Astrocyte of the cerebellum (primary cell): ENCODE measurements at regions not wholly inside any gene's neighbourhood (a gene's known extent, or its start where the extent isn't known, plus 50 kb on each side); places are given as distances from the start of the nearest gene placed in this dataset.
A peak's percentile ranks its signal among the peaks of the same experiment; 100 is the strongest.

ENCODE experiments used
- DNase-seq: peaks from one replicate; pipeline ENCODE4 v3.0.0-alpha.2; 2011; ENCODE audit warnings: low read depth
- H3K4me3 ChIP-seq: 2 replicates; pipeline ENCODE4 v1.5.1; 2011; ENCODE audit warnings: mild to moderate bottlenecking, low read depth, low read length, moderate library complexity
- in situ Hi-C: cut with HindIII; loops from 2 replicates; pipeline ENCODE4 v1.10.0; 2017; ENCODE audit warnings: low sequenced_read_pairs
- TF ChIP-seq, protein P1 (sequence below): IDR thresholded peaks from 2 replicates; pipeline ENCODE4 v1.5.1; 2012; ENCODE audit warnings: low read length, low read depth, moderate library complexity, mild to moderate bottlenecking; ENCODE audit errors: missing control alignments

DNA sequence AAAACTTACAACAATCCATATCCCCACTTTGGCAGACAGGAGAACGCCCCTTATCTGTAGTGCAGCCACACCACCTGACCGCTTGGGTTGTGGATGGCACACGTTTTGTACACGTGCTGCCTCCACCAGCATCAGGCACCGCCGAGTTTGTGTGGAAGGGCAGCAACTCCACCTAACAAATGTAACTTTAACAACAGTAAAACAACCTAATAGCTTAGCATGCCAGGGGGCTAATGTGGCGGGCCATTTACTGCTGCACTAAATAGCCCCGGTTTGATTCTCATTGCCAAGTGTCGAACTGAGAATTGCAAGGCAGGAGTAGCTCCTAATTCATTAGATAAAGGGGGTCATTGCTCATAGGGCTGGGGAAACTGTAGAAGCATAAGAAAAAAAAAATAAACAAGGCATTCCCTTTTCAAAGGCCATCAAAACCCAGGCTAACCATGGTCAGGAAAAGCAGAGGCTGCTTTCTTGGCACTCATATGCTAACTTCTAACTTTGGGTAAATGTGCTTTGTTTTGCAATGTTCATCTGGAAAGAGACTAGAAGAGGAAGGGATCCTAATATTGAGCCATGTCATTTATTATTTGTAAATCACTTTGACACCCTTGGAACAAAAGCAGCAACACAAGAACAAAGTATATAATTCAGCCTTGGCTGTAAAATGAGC is 279.7 kb upstream of the SOX5 start:
- in situ Hi-C loops: no loop called here
- TF ChIP-seq, protein P1, sequence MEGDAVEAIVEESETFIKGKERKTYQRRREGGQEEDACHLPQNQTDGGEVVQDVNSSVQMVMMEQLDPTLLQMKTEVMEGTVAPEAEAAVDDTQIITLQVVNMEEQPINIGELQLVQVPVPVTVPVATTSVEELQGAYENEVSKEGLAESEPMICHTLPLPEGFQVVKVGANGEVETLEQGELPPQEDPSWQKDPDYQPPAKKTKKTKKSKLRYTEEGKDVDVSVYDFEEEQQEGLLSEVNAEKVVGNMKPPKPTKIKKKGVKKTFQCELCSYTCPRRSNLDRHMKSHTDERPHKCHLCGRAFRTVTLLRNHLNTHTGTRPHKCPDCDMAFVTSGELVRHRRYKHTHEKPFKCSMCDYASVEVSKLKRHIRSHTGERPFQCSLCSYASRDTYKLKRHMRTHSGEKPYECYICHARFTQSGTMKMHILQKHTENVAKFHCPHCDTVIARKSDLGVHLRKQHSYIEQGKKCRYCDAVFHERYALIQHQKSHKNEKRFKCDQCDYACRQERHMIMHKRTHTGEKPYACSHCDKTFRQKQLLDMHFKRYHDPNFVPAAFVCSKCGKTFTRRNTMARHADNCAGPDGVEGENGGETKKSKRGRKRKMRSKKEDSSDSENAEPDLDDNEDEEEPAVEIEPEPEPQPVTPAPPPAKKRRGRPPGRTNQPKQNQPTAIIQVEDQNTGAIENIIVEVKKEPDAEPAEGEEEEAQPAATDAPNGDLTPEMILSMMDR: no peak
- DNase-seq: no peak
- H3K4me3 ChIP-seq: no peak overlapping the region

DNA sequence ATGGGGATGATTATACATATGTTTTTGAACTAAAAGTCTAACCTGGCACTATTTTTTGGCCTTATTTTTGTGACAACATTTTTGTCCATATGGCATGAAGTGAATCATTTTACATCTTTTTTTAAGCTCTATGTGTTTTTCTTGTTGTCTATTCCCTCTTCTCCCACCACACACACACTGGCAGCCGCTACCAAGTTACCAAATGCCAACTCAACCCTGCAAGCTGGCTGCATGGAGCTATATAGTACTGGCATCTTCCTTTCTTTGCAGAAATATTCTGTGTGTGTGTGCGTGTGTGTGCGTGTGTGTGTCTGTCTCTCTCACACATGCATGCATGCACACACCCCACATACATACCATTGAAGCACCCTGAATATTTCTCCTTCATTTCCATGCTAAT is 278.9 kb upstream of the SOX5 start:
- no peak overlapping the region for H3K4me3 ChIP-seq
- DNase-seq: no peak
- in situ Hi-C loops: no loop called here
- TF ChIP-seq, protein P1: no peak

DNA sequence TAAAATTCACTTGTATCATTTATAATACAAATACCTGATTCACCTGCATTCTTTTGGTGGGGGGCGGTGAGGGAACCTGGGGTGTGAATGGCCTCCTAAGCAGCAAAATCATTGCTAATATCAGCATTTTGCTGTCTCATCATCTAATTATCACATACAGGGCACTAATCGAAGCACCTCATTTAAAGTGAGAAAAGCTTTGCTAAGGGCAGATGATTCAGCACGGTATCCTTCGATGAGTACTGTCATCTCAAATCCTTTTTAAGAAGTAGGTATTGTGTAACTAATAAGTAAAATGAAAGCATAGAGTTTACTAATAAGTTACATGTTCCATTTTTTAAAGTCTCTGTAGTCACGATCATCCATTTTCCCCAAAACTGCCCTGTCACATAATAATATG is 278.1 kb upstream of the SOX5 start:
- no peak overlapping the region for H3K4me3 ChIP-seq
- TF ChIP-seq, protein P1: no peak
- DNase-seq: no peak
- in situ Hi-C loops: no loop called here

DNA sequence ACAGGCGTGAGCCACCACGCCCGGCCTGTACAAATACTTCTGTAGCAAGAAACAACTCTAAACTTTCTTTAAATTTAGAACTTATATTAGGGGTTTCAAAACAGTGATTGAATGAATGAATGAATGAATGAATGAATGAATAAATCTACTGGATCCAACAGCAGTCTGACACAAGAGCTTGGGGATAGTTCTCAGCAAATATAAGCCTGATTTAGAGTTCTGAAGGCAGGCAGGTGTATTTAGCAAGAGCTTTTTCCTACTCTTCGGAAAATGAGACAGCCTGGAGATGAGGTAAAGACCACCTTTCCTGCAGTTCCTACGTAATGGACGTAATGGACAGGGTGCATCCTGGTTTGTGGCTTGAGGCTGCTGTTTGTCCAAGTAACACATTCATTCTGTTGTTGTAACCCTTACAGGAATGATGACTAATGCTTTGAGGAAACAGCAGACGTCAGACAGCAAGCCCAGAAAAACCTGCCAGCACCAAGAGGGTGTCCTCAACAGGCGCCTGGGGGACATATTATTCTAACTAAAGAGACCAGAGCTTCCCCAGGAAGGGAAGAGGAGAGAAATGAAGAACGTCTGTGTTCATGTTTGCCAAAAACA is 277.4 kb upstream of the SOX5 start:
- H3K4me3 ChIP-seq: no peak overlapping the region
- DNase-seq: peak; percentile 89
- TF ChIP-seq, protein P1: no peak
- in situ Hi-C loops: no loop called here

DNA sequence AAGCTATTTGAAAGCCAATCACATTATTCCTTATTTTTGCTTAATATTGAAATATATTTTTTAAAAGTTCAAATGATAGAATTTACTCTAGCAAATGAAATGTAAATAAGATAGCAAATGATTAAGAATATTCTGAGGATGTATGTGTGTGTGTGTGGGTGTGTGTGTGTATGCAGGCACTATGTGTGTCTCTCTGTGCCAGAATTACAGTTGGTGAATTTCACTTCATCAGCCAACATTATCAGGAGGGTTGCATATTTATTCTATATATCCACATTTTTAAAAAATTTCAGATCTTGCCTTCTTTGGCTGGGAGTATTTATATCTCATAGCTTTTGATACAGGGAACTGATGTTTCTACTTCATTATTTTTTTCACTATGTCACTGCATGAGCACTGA is 274.9 kb upstream of the SOX5 start:
- H3K4me3 ChIP-seq: no peak overlapping the region
- no peak for DNase-seq
- TF ChIP-seq, protein P1: no peak
- in situ Hi-C loops: no loop called here

DNA sequence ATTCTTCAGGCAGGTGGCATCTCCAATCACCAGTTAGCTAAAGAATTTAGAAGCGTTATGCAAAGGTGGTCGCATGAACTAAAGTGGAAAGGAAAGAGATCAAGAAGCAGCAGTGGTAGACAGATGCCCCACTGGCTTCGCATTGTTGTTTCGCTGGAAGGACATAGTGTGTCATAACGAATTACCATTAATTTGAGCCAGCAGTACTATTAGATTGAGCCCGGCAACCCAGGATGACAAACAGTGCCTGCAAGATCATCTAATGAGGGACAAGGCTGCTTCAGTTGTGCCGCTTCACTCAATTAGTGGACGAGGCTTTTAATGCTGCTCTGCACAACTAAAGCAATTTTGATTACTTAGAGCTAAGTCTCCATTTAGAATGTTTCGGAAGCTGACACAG is 274.5 kb upstream of the SOX5 start:
- no peak overlapping the region for H3K4me3 ChIP-seq
- in situ Hi-C loops: no loop called here
- DNase-seq: no peak
- TF ChIP-seq, protein P1: no peak
